A673 (cell line): ENCODE measurements at regions not wholly inside any gene's neighbourhood (a gene's known extent, or its start where the extent isn't known, plus 50 kb on each side); places are given as distances from the start of the nearest gene placed in this dataset.

Experiments used
- BruUV-seq: library from RNA; stranded (reverse); fragments of 400-500 nt; replicated peaks from 2 replicates; lab custom pipeline; 2021; lab: Mats Ljungman, UMichigan
- CTCF ChIA-PET: fragments of 300-600 bp; sonication (Branson Sonifier 250); formaldehyde crosslinking; loops from one replicate; lab custom pipeline; 2022; ENCODE audit warnings: antibody characterized with exemption; lab: Charles Lee
- POLR2A ChIA-PET: fragments of 300-600 bp; sonication (Branson Sonifier 250); formaldehyde crosslinking; loops from one replicate; lab custom pipeline; 2022; ENCODE audit warnings: antibody characterized with exemption; ENCODE audit not compliant: low non-redundant PET; lab: Charles Lee
- DNase-seq: peaks from one replicate; pipeline ENCODE4 v3.0.0-alpha.2; 2015; ENCODE audit warnings: low spot score
- H3K27ac ChIP-seq: fragments of 200-600 bp; sonication (generic); 2 replicates; pipeline ENCODE4 v1.5.1; 2016; ENCODE audit warnings: mixed run types, low read depth, mild to moderate bottlenecking, mixed read lengths, antibody characterized with exemption, low read length; ENCODE audit not compliant: poor library complexity, severe bottlenecking
- H3K27me3 ChIP-seq: fragments of 200-600 bp; sonication (generic); replicated peaks from 2 replicates; pipeline ENCODE4 v1.6.1; 2017; ENCODE audit warnings: mixed run types, low read depth, mild to moderate bottlenecking, mixed read lengths, antibody characterized with exemption, low read length; ENCODE audit not compliant: insufficient read depth, poor library complexity
- H3K36me3 ChIP-seq: fragments of 200-600 bp; sonication (generic); 2 replicates; pipeline ENCODE4 v1.6.1; 2016; ENCODE audit warnings: mixed run types, mild to moderate bottlenecking, mixed read lengths, antibody characterized with exemption, low read length; ENCODE audit not compliant: insufficient read depth, poor library complexity, severe bottlenecking
- H3K4me1 ChIP-seq: fragments of 200-600 bp; sonication (generic); 2 replicates; pipeline ENCODE4 v1.6.1; 2017; ENCODE audit warnings: mixed run types, mild to moderate bottlenecking, mixed read lengths, antibody characterized with exemption, low read length; ENCODE audit not compliant: insufficient read depth, poor library complexity, severe bottlenecking
- H3K4me3 ChIP-seq: fragments of 200-600 bp; sonication (generic); 2 replicates; pipeline ENCODE4 v1.5.1; 2016; ENCODE audit warnings: low read depth, mixed run types, mild to moderate bottlenecking, mixed read lengths, low read length; ENCODE audit not compliant: poor library complexity, severe bottlenecking
- H3K9me3 ChIP-seq: fragments of 200-600 bp; sonication (generic); 2 replicates; pipeline ENCODE4 v1.6.1; 2016; ENCODE audit warnings: mixed run types, low read depth, mild to moderate bottlenecking, mixed read lengths, antibody characterized with exemption, low read length; ENCODE audit not compliant: poor library complexity, severe bottlenecking
- CTCF ChIP-seq: fragments of 300-800, 200-600 bp; sonication (generic); conservative IDR thresholded peaks from 2 replicates; pipeline ENCODE4 v1.5.1; 2017; ENCODE audit warnings: low read depth, mild to moderate bottlenecking, antibody characterized with exemption, low read length, moderate library complexity, mixed read lengths
- EZH2 ChIP-seq: fragments of 200-600 bp; sonication (generic); IDR thresholded peaks from 2 replicates; pipeline ENCODE4 v1.6.1; 2017; ENCODE audit warnings: borderline replicate concordance, low read depth, mild to moderate bottlenecking, mixed read lengths, antibody characterized with exemption, low read length; ENCODE audit not compliant: poor library complexity, severe bottlenecking
- intact Hi-C: fragments of 100-400 bp; cut with micrococcal nuclease; formaldehyde crosslinking; loops from one replicate; pipeline ENCODE4 v1.10.0; 2022; ENCODE audit not compliant: unreplicated experiment

- ChIA-PET POLR2A (no interaction called here), CTCF (no interaction called here)
- TF ChIP-seq EZH2, result no peak
- no peak for TF ChIP-seq CTCF
- Histone ChIP-seq H3K4me1 (no peaks in the 10 kb centered on the region), H3K9me3 (no peaks in the 10 kb centered on the region), H3K4me3 (no peak overlapping the region), H3K27me3 (peaks cover 9% of the 10 kb centered on the region), H3K36me3 (no peaks in the 10 kb centered on the region), H3K27ac (no peak overlapping the region)
- intact Hi-C loops, result no loop called here
- DNase-seq, result no peak
- BruUV-seq, result no TSS peak
These were observed 73.6 kb upstream of the ALDH1B1 start for GRCh38 chr9:38318759-38319495.

GRCh38 chr9:38316166-38316780 lies 76.2 kb upstream of the ALDH1B1 start:
- peaks cover 2% of the 10 kb centered on the region for H3K27me3 ChIP-seq
- BruUV-seq, result no TSS peak
- H3K27ac ChIP-seq, result no peak overlapping the region
- TF ChIP-seq EZH2, result no peak
- intact Hi-C loops, result no loop called here
- ChIA-PET CTCF (no interaction called here), POLR2A (no interaction called here)
- DNase-seq, result no peak
- H3K4me3 ChIP-seq, result no peak overlapping the region
- H3K36me3 ChIP-seq, result no peaks in the 10 kb centered on the region
- no peaks in the 10 kb centered on the region for H3K9me3 ChIP-seq
- H3K4me1 ChIP-seq, result no peaks in the 10 kb centered on the region

GRCh38 chr9:38315085-38315595 lies 77.4 kb upstream of the ALDH1B1 start:
- no peak for DNase-seq
- POLR2A ChIA-PET, result no interaction called here
- intact Hi-C loops, result no loop called here

More at GRCh38 chr9:38315085-38315595, 77.4 kb upstream of the ALDH1B1 start:
- no peak for TF ChIP-seq EZH2
- TF ChIP-seq CTCF, result no peak
- Histone ChIP-seq H3K27me3 (no peaks in the 10 kb centered on the region), H3K27ac (no peak overlapping the region), H3K9me3 (no peaks in the 10 kb centered on the region), H3K4me1 (no peaks in the 10 kb centered on the region), H3K36me3 (no peaks in the 10 kb centered on the region), H3K4me3 (no peak overlapping the region)
- CTCF ChIA-PET, result no interaction called here
- BruUV-seq, result no TSS peak
